ENCODE measurements at regions not wholly inside any gene's neighbourhood (a gene's known extent, or its start where the extent isn't known, plus 50 kb on each side); places are given as distances from the start of the nearest gene placed in this dataset.

GRCh38 chr11:97745515-97746050 is 1275.2 kb upstream of the CNTN5 start:
- ChIA-PET CTCF (no interaction called here), POLR2A (ENCODE audit: unreplicated experiment) (no interaction called here)
- no peak overlapping the region for H3K27ac ChIP-seq (ENCODE audit: insufficient read depth, low read length)
- in situ Hi-C loops (cut with MboI; ENCODE audit: low sequenced_read_pairs) (no loop called here), intact Hi-C loops (cut with micrococcal nuclease) (no loop called here), dilution Hi-C loops (cut with HindIII; ENCODE audit: low sequenced_read_pairs, unreplicated experiment) (no loop called here)
- H2BK120ac ChIP-seq (ENCODE audit: low read depth, low read length), result no peak overlapping the region
- no peak overlapping the region for H3K56ac ChIP-seq (ENCODE audit: extremely low read depth, insufficient read depth, low read length)
- H2BK20ac ChIP-seq (ENCODE audit: low read depth, low read length), result no peak overlapping the region
- H3K23ac ChIP-seq (ENCODE audit: low read depth, low read length), result no peak overlapping the region
- no peak overlapping the region for H2AK5ac ChIP-seq (ENCODE audit: low read depth, low read length)
- no peak overlapping the region for H4K5ac ChIP-seq (ENCODE audit: low read depth, low read length)
- no peak overlapping the region for H2BK15ac ChIP-seq (ENCODE audit: low read depth, low read length)
- 87% methylated on average over 9 of the region's 32 CpGs; no CpG with 5 or more reads in 1 of the 2 experiments for WGBS, 2 experiments (ENCODE audit: extremely low coverage in 2 of 2, insufficient read length in 1 of 2)
- H4K8ac ChIP-seq (ENCODE audit: low read depth in 2 of 2, low read length in 2 of 2), result no peak overlapping the region
- H3K36me3 ChIP-seq (ENCODE audit: control insufficient read depth, insufficient read depth, low read length), result no peaks in the 10 kb centered on the region
- H3K4me1 ChIP-seq (ENCODE audit: control insufficient read depth, insufficient read depth, low read length), result no peaks in the 10 kb centered on the region; the same call in 1 of the 2 replicates
- no peaks in the 10 kb centered on the region for H3K27me3 ChIP-seq (ENCODE audit: control insufficient read depth, insufficient read depth, low read length)
- TF ChIP-seq BHLHE40 (IDR thresholded peaks at IDR 0.05; ENCODE audit: low read depth, low read length), result no peak
- TF ChIP-seq SMC3 (IDR thresholded peaks at IDR 0.05; ENCODE audit: low read depth, low read length), result no peak
- TF ChIP-seq CTCF (conservative IDR thresholded peaks at IDR 0.05; ENCODE audit: low read depth, low read length), result no peak
- TF ChIP-seq ELK1 (IDR thresholded peaks at IDR 0.05; ENCODE audit: borderline replicate concordance, low read depth, low read length), result no peak
- no peak for TF ChIP-seq MAZ (IDR thresholded peaks at IDR 0.05; ENCODE audit: borderline replicate concordance, low read depth, low read length)
- no peak for TF ChIP-seq RCOR1 (IDR thresholded peaks at IDR 0.05; ENCODE audit: insufficient replicate concordance, low read length)
- TF ChIP-seq MAFK (IDR thresholded peaks at IDR 0.05; ENCODE audit: low read depth, low read length), result no peak
- no peak for TF ChIP-seq NFE2L2 (IDR thresholded peaks at IDR 0.05; ENCODE audit: low read depth, low read length)
- TF ChIP-seq RFX5 (IDR thresholded peaks at IDR 0.05; ENCODE audit: low read depth, low read length), result no peak
- no peak for TF ChIP-seq FOS (IDR thresholded peaks at IDR 0.05; ENCODE audit: low read depth, low read length)
- no peak for TF ChIP-seq MXI1 (IDR thresholded peaks at IDR 0.05; ENCODE audit: borderline replicate concordance, low read depth, low read length)
- no peak for TF ChIP-seq RAD21 (IDR thresholded peaks at IDR 0.05; ENCODE audit: low read length)
- TF ChIP-seq POLR2A (IDR thresholded peaks at IDR 0.05; ENCODE audit: low read depth, low read length), result no peak
- no peak for TF ChIP-seq CHD1 (IDR thresholded peaks at IDR 0.05; ENCODE audit: low read depth, low read length)
- TF ChIP-seq USF2 (IDR thresholded peaks at IDR 0.05; ENCODE audit: low read depth, low read length), result no peak
- TF ChIP-seq CEBPB (IDR thresholded peaks at IDR 0.05; ENCODE audit: low read depth, low read length), result no peak
- H2BK5ac ChIP-seq (ENCODE audit: low read depth, low read length, poor library complexity, severe bottlenecking), result no peak overlapping the region
- no peaks in the 10 kb centered on the region for H3K79me1 ChIP-seq (ENCODE audit: low read depth in 1 of 2, low read length in 2 of 2)
- peaks cover 1% of the 10 kb centered on the region; the same call in 1 of the 2 replicates for H3K9me3 ChIP-seq (ENCODE audit: control insufficient read depth, insufficient read depth, low read length)
- BruUV-seq (replicated peaks), result no TSS peak
- no peak overlapping the region for H2AK9ac ChIP-seq (replicated peaks; ENCODE audit: low read depth, low read length, poor library complexity)
- no peak for ATAC-seq (ENCODE audit: low read depth)
- H3K4me2 ChIP-seq (ENCODE audit: low read depth, low read length), result no peak overlapping the region
- H2AFZ ChIP-seq (replicated peaks; ENCODE audit: low read length, poor library complexity), result no peak overlapping the region
- no peak overlapping the region for H3K9ac ChIP-seq (ENCODE audit: low read depth, low read length)
- no peak for DNase-seq
- H3K4ac ChIP-seq (ENCODE audit: low read depth, low read length), result no peak overlapping the region
- H3K4me3 ChIP-seq (ENCODE audit: insufficient read depth, low read depth, low read length), result no peak overlapping the region
- H4K20me1 ChIP-seq (ENCODE audit: insufficient read depth, low read length), result no peaks in the 10 kb centered on the region
- H3K18ac ChIP-seq (ENCODE audit: low read depth, low read length), result no peak overlapping the region
- no peaks in the 10 kb centered on the region for H3K9me1 ChIP-seq (ENCODE audit: insufficient read depth, low read length)
- H4K91ac ChIP-seq (ENCODE audit: insufficient read depth, low read depth, low read length), result no peak overlapping the region
- H3K14ac ChIP-seq (replicated peaks; ENCODE audit: low read depth, low read length), result no peak overlapping the region

All from IMR-90 (cell line).